Left ventricle myocardium inferior (tissue), 1 donor: ENCODE measurements at regions not wholly inside any gene's neighbourhood (a gene's known extent, or its start where the extent isn't known, plus 50 kb on each side); places are given as distances from the start of the nearest gene placed in this dataset.

ENCODE experiments used
- DNase-seq: peaks from one replicate; pipeline ENCODE4 v3.0.0-alpha.2; 2020
- H3K27ac ChIP-seq: fragments of 200-600 bp; replicated peaks from 2 replicates; pipeline ENCODE4 v1.8.0; 2021
- H3K27me3 ChIP-seq: fragments of 200-600 bp; 2 replicates; pipeline ENCODE4 v1.8.0; 2021; ENCODE audit warnings: low read depth
- H3K36me3 ChIP-seq: fragments of 200-600 bp; 2 replicates; pipeline ENCODE4 v1.8.0; 2021
- H3K4me1 ChIP-seq: fragments of 200-600 bp; 2 replicates; pipeline ENCODE4 v1.8.0; 2021
- H3K4me3 ChIP-seq: fragments of 200-600 bp; 2 replicates; pipeline ENCODE4 v1.8.0; 2021; ENCODE audit warnings: mild to moderate bottlenecking, moderate library complexity
- H3K9me3 ChIP-seq: fragments of 200-600 bp; replicated peaks from 2 replicates; pipeline ENCODE4 v1.8.0; 2021
- intact Hi-C: fragments of 100-400 bp; cut with micrococcal nuclease; formaldehyde crosslinking; loops from one replicate; pipeline ENCODE4 v1.11.0; 2022
- TF ChIP-seq, protein P1 (sequence below): fragments of 200-600 bp; IDR thresholded peaks from 2 replicates; pipeline ENCODE4 v1.8.0; 2021; ENCODE audit warnings: antibody characterized with exemption, mild to moderate bottlenecking, borderline replicate concordance
- donor health status: DM: no; HTN: yes; CAD: no; lungs with severe emphysema.

DNA sequence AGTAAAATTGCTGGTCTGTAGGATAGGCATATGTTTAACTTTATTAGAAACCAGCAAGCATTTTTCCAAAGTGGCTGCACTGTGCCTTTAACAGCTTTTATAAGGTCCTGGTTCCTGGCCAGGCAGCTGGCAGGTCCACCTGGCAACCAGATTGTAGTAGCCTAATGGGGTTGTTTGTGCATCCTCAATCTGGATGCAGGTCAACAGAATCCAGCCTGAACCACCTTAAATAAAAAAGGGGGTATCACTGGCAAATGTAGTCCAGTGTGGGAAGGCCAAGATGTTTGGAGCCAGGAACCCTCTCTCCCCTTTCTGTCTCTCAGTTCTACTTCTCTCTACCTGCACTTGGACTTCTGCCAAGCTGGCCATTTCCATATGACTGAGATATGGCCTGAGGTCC is 200.3 kb downstream of the ZNF621 start:
- no peak overlapping the region for H3K27ac ChIP-seq
- peaks cover 24% of the 10 kb centered on the region for H3K9me3 ChIP-seq
- H3K27me3 ChIP-seq, result no peaks in the 10 kb centered on the region
- no peaks in the 10 kb centered on the region for H3K4me1 ChIP-seq
- H3K4me3 ChIP-seq, result no peak overlapping the region
- DNase-seq, result no peak
- no peaks in the 10 kb centered on the region for H3K36me3 ChIP-seq
- TF ChIP-seq, protein P1, sequence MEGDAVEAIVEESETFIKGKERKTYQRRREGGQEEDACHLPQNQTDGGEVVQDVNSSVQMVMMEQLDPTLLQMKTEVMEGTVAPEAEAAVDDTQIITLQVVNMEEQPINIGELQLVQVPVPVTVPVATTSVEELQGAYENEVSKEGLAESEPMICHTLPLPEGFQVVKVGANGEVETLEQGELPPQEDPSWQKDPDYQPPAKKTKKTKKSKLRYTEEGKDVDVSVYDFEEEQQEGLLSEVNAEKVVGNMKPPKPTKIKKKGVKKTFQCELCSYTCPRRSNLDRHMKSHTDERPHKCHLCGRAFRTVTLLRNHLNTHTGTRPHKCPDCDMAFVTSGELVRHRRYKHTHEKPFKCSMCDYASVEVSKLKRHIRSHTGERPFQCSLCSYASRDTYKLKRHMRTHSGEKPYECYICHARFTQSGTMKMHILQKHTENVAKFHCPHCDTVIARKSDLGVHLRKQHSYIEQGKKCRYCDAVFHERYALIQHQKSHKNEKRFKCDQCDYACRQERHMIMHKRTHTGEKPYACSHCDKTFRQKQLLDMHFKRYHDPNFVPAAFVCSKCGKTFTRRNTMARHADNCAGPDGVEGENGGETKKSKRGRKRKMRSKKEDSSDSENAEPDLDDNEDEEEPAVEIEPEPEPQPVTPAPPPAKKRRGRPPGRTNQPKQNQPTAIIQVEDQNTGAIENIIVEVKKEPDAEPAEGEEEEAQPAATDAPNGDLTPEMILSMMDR, result no peak
- intact Hi-C loops, result no loop called here

DNA sequence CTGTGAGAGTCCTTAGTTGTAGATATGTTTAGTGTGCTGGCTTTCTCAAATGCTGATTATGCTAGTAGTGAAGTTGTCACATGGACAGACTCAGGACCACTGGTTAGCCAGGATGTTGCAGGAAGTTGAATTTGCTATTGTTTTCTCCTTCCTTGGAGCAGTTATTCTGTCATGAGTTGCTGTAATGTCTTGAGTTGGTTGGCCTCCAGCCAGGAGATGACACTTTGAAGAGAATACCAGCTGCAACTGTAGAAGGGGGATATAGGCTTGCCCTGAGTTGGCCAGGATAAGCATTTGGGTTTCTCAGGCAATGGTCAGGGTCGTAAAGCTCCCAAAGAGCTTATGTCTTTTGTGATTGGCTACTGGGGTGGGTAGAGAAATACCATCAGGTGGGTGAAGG is 206.7 kb downstream of the ZNF621 start:
- no peaks in the 10 kb centered on the region for H3K4me1 ChIP-seq
- H3K27ac ChIP-seq, result no peak overlapping the region
- intact Hi-C loops, result no loop called here
- TF ChIP-seq, protein P1, result no peak
- H3K9me3 ChIP-seq, result peaks cover 34% of the 10 kb centered on the region
- no peaks in the 10 kb centered on the region for H3K36me3 ChIP-seq
- H3K27me3 ChIP-seq, result no peaks in the 10 kb centered on the region
- no peak overlapping the region for H3K4me3 ChIP-seq
- DNase-seq, result no peak

DNA sequence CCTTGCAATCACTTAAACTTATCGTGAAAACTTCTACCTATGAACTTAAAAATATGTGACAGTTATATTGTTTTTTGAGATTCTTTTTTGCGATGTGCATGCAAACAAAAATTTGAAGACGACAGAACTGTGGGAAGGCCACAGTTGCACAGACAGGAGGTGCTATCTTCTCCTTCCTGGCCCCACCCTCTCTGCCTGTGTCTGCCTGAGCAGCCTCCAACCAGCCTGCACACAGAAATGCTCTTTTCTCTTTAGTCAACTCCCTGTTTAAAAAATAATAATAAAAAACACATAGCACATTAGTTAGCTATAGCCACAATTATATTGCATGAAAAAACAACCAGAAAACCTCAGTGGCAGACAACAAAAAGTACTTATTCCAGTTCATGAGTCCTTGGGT is 212.2 kb downstream of the ZNF621 start:
- DNase-seq, result no peak

DNA sequence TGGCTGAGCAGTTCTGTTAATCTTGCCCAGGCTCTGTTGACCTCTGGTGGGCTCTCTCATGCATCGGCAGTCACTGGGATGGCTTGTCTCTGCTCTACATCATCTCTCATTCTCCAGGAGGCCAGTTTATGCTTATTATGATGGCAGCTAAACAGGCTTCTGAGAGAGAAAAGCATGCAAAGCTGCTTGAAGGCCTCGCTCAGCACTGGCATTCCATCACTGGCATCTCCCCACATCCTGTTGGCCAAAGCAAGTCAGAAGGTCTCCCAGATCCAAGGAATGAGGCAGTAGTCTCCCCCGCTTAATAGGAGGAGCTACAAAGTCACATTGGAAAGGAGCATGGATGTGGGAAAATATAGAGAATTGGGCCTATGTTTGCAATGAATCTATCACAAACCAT is 212.6 kb downstream of the ZNF621 start:
- DNase-seq, result no peak
- Histone ChIP-seq H3K27me3 (no peaks in the 10 kb centered on the region), H3K9me3 (no peaks in the 10 kb centered on the region), H3K4me1 (peaks cover 7% of the 10 kb centered on the region), H3K4me3 (no peak overlapping the region), H3K36me3 (no peaks in the 10 kb centered on the region), H3K27ac (no peak overlapping the region)
- TF ChIP-seq, protein P1, result no peak
- intact Hi-C loops, result no loop called here

More for the DNA sequence above, 212.2 kb downstream of the ZNF621 start:
- Histone ChIP-seq H3K27me3 (no peaks in the 10 kb centered on the region), H3K9me3 (no peaks in the 10 kb centered on the region), H3K36me3 (no peaks in the 10 kb centered on the region), H3K4me1 (peaks cover 4% of the 10 kb centered on the region), H3K4me3 (no peak overlapping the region), H3K27ac (no peak overlapping the region)
- TF ChIP-seq, protein P1, result no peak
- intact Hi-C loops, result no loop called here

DNA sequence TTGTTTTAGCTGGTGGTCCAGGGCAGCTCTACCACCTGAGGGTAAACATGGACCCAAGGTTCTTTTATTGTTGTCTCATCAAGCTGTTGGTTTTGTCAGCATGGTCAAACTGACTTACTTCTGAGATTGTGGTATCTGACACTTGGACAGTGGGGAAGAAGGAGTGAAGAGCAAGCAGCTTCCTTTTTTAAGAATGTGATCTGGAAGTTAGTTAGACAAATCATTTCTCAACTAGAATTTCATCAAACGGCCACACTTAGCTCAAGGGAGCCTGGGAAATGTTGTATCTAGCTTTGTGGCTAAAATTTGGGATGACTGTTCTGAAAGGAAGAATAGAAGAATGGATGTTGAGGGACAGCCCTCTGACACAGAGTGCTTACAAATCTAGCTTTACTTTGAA is 215.2 kb downstream of the ZNF621 start:
- Histone ChIP-seq H3K27ac (no peak overlapping the region), H3K4me3 (no peak overlapping the region), H3K4me1 (peaks cover 7% of the 10 kb centered on the region), H3K36me3 (no peaks in the 10 kb centered on the region), H3K9me3 (no peaks in the 10 kb centered on the region), H3K27me3 (no peaks in the 10 kb centered on the region)
- intact Hi-C loops, result no loop called here
- no peak for DNase-seq
- TF ChIP-seq, protein P1, result no peak

DNA sequence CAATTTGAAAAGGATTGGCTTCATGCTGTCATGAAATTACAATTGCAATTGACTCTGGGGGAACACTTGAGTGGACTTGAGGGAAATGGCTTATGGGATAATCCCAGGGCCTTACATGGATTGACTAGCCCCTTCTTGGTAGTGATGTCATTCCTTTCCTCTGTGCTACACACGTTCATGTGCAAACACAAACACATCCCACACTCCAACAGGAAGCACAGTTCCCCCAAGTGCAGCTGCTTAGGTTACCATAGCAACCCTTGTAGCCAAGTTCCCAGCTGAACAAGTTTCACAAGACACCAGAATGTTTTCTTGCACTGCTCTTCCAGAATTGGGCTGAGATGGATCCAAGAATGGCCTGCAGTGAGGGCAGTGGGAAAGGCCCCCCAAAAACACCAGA is 217.0 kb downstream of the ZNF621 start:
- H3K36me3 ChIP-seq, result no peaks in the 10 kb centered on the region
- intact Hi-C loops, result no loop called here
- peaks cover 17% of the 10 kb centered on the region for H3K4me1 ChIP-seq
- no peak overlapping the region for H3K4me3 ChIP-seq
- no peaks in the 10 kb centered on the region for H3K27me3 ChIP-seq
- DNase-seq, result no peak
- peak overlapping the region; percentile 33 for H3K27ac ChIP-seq
- H3K9me3 ChIP-seq, result no peaks in the 10 kb centered on the region
- TF ChIP-seq, protein P1, result no peak
